ENCODE measurements at regions not wholly inside any gene's neighbourhood (a gene's known extent, or its start where the extent isn't known, plus 50 kb on each side); places are given as distances from the start of the nearest gene placed in this dataset.
"Not testable (repeated sequence)": the region's sequence is repeated elsewhere in the genome, so short reads cannot be mapped to it uniquely, and the experiment has no call there.

DNA sequence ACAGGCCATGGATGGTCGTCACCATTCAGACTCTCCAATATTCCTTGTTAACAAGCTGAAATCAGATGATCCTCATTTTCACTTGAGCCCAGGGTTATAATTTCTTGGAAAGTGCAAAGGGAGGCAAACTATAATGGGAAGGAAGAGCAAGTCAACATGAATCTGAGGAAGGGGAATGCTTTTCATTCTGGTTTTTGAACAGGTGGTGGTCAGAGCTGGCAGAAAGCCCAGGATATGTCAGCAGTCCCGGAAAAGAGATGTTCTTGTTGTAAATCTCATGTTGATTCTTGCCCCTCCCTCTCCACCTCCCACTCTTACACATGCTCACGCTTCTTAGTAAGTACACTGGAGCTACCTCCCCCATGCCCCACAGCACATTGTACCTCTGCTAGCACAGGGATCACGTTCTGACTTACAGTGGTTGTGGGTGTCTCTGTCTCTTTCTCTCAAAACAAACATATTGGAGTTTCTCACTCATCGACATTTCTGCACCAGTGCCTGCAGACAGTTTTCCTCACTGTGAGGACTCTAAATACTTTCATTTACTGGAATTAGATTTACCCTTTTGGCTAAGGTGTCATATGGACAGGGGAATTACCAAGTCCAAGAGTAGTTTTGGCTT is 77.6 kb downstream of the XCL2 start:
- no peaks in the 10 kb centered on the region for H3K27me3 ChIP-seq (replicated peaks; ENCODE audit: insufficient read depth)
- H3K36me3 ChIP-seq, result no peaks in the 10 kb centered on the region
- H3K4me3 ChIP-seq, result no peak overlapping the region
- DNase-seq (ENCODE audit: low spot score), result no peak
- TF ChIP-seq, protein P1, sequence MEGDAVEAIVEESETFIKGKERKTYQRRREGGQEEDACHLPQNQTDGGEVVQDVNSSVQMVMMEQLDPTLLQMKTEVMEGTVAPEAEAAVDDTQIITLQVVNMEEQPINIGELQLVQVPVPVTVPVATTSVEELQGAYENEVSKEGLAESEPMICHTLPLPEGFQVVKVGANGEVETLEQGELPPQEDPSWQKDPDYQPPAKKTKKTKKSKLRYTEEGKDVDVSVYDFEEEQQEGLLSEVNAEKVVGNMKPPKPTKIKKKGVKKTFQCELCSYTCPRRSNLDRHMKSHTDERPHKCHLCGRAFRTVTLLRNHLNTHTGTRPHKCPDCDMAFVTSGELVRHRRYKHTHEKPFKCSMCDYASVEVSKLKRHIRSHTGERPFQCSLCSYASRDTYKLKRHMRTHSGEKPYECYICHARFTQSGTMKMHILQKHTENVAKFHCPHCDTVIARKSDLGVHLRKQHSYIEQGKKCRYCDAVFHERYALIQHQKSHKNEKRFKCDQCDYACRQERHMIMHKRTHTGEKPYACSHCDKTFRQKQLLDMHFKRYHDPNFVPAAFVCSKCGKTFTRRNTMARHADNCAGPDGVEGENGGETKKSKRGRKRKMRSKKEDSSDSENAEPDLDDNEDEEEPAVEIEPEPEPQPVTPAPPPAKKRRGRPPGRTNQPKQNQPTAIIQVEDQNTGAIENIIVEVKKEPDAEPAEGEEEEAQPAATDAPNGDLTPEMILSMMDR (IDR thresholded peaks at IDR 0.05), result no peak
- no peak for ATAC-seq (ENCODE audit: insufficient number of reproducible peaks, low FRiP score, low read depth)
- no peak overlapping the region for H3K27ac ChIP-seq
- no peaks in the 10 kb centered on the region for H3K9me3 ChIP-seq
- H3K4me1 ChIP-seq (ENCODE audit: control insufficient read depth in 1 of 2, low read depth in 2 of 2), result peaks cover 27 to 46% of the 10 kb centered on the region in 2 donors

DNA sequence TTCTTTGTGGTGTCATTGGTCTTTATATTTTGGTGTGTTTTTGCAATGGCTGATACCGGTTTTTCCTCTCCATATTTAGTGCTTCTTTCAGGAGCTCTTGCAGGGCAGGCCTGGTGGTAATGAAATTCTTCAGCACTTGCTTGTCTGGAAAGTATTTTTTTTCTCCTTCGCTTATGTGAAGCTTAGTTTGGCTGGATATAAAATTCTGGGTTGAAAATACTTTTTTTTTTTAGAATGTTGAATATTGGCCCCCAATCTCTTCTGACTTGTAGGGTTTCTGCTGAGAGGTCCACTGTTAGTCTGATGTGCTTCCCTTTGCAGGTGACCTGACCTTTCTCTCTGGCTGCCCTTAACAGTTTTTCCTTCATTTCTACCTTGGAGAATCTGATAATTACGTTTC is 82.7 kb downstream of the XCL2 start:
- ATAC-seq (ENCODE audit: insufficient number of reproducible peaks, low FRiP score, low read depth); DNase-seq (ENCODE audit: low spot score); H3K27ac ChIP-seq: not testable (repeated sequence)

GRCh38 chr1:168457296-168457695 is 86.5 kb downstream of the XCL2 start:
- not testable (repeated sequence) for H3K4me3 ChIP-seq; H3K27ac ChIP-seq; H3K36me3 ChIP-seq; H3K9me3 ChIP-seq; ATAC-seq (ENCODE audit: insufficient number of reproducible peaks, low FRiP score, low read depth); H3K27me3 ChIP-seq (replicated peaks; ENCODE audit: insufficient read depth); DNase-seq (ENCODE audit: low spot score); H3K4me1 ChIP-seq (ENCODE audit: control insufficient read depth in 1 of 2, low read depth in 2 of 2)

More for the DNA sequence above, 82.7 kb downstream of the XCL2 start:
- H3K9me3 ChIP-seq; H3K4me3 ChIP-seq; H3K27me3 ChIP-seq (replicated peaks; ENCODE audit: insufficient read depth); H3K4me1 ChIP-seq (ENCODE audit: control insufficient read depth in 1 of 2, low read depth in 2 of 2); H3K36me3 ChIP-seq: not testable (repeated sequence)

DNA sequence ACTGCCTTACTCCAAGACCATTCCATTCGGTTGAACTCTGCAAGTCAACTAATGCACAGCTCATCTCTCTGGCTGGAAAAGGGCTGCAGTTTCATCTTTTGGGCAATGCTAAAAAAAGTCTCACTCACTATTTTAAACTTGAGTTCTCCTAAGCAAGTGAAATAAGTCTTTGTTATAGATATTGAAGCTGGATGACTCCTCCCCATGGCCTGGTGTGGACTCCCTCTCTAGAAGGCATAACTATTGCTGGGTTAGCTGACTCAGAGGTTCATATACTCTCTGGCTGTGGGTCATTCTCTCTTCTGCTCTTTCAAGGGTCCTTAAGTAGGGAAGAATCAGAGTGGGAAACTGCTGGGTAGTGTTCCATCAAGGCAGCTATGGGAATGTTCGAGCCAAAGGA is 88.0 kb downstream of the XCL2 start:
- ATAC-seq (ENCODE audit: insufficient number of reproducible peaks, low FRiP score, low read depth) (no peak), DNase-seq (ENCODE audit: low spot score) (no peak)
- TF ChIP-seq, protein P1 (IDR thresholded peaks at IDR 0.05), result no peak
- H3K4me3 ChIP-seq, result no peak overlapping the region
- H3K9me3 ChIP-seq, result peaks cover 7% of the 10 kb centered on the region
- no peaks in the 10 kb centered on the region for H3K27me3 ChIP-seq (replicated peaks; ENCODE audit: insufficient read depth)
- no peaks in the 10 kb centered on the region for H3K36me3 ChIP-seq
- no peaks in the 10 kb centered on the region for H3K4me1 ChIP-seq (ENCODE audit: control insufficient read depth in 1 of 2, low read depth in 2 of 2)
- H3K27ac ChIP-seq, result no peak overlapping the region

GRCh38 chr1:168454211-168454815 is 89.5 kb downstream of the XCL2 start:
- no peaks in the 10 kb centered on the region for H3K4me1 ChIP-seq (ENCODE audit: control insufficient read depth in 1 of 2, low read depth in 2 of 2)
- peaks cover 7% of the 10 kb centered on the region for H3K9me3 ChIP-seq
- no peak for ATAC-seq (ENCODE audit: insufficient number of reproducible peaks, low FRiP score, low read depth)
- no peaks in the 10 kb centered on the region for H3K27me3 ChIP-seq (replicated peaks; ENCODE audit: insufficient read depth)
- H3K36me3 ChIP-seq, result no peaks in the 10 kb centered on the region
- no peak overlapping the region for H3K27ac ChIP-seq
- H3K4me3 ChIP-seq, result no peak overlapping the region
- DNase-seq (ENCODE audit: low spot score), result no peak
- TF ChIP-seq, protein P1 (IDR thresholded peaks at IDR 0.05), result no peak

DNA sequence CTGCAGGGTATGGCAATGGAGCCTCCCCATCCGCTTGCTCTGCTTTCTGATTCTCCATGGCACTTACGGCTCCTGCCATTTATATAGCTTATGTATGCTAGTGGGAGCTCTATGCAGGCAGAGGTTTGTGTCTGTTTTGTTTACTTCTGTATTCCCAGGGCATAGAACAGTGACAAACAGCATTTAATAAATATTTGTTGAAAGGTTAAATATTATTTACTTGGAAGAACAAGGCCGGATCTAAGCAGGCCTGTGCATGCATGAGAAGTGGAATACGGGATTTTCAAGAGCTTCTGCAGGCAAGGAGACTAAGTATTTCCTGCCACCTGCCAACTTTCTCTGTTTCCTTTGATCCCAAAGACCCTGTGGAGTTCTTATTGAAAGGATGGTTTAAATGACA is 90.7 kb downstream of the XCL2 start:
- Histone ChIP-seq H3K4me1 (ENCODE audit: control insufficient read depth in 1 of 2, low read depth in 2 of 2) (no peaks in the 10 kb centered on the region), H3K27ac (no peak overlapping the region), H3K36me3 (no peaks in the 10 kb centered on the region), H3K4me3 (no peak overlapping the region), H3K9me3 (peaks cover 7% of the 10 kb centered on the region), H3K27me3 (replicated peaks; ENCODE audit: insufficient read depth) (no peaks in the 10 kb centered on the region)
- ATAC-seq (ENCODE audit: insufficient number of reproducible peaks, low FRiP score, low read depth) (no peak), DNase-seq (ENCODE audit: low spot score) (no peak)
- TF ChIP-seq, protein P1 (IDR thresholded peaks at IDR 0.05), result no peak
